Myocyte (in vitro differentiated cells): ENCODE measurements at regions not wholly inside any gene's neighbourhood (a gene's known extent, or its start where the extent isn't known, plus 50 kb on each side); places are given as distances from the start of the nearest gene placed in this dataset.

ENCODE experiments used
- DNase-seq: peaks from one replicate; pipeline ENCODE4 v3.0.0-alpha.2; 2012; ENCODE audit warnings: low read depth

DNA sequence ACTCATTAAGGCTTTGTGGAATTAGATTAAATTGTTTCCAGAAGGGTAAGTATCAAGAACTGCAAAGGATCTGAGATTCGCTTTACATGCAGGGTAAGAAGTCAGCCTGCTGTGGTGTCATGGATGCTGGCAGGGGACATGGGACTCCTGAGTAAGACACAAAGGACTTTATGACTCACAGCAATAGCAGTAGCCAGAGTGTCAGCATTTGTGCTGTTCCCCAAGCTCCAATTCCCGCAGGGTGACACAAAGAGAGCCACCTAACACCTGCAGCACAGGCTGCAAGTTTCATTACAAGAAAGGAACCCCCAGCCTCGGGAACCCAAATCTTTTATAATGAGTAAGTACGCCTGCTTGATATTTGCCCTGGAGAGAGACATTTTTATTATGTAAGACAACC, 298.1 kb upstream of the POU3F1 start:
- no peak for DNase-seq

DNA sequence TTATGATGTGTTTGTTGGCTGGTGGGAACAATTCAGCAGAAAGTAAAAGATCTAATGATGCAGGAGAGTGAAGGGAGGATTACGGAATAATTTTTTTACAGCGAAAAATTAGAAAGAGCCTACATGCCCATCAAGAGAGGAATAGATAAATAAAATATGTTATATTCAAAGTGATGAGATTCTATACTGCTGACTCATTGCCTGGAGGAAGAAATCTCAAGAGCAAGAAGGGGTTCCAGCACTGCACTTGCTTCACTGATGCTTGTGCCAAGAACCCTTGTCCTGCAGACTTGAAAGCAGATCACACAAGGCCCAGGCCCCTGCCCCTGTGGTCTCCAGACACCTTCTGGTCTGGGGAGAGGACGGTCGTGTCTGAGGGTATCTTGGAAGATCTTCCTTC, 295.1 kb upstream of the POU3F1 start:
- DNase-seq: no peak

DNA sequence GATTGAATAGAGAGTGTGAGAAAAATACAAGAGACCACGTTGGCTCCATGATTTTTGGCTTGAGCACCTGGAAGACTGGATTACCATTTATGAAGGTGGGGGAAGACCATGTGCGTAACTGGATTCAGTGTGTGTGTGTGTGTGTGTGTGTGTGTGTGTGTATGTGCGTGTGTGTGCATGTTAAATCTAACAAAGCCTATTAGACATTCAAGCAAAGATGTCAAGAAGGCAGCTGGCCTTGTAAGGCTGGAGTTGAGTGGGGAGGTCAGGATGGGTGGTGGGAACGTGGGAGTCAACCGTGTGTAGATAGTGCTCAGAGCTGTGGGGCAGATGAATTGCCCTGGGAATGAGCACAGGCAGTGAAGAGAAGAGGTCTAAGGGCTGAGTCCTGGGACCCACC, 293.8 kb upstream of the POU3F1 start:
- DNase-seq: no peak

DNA sequence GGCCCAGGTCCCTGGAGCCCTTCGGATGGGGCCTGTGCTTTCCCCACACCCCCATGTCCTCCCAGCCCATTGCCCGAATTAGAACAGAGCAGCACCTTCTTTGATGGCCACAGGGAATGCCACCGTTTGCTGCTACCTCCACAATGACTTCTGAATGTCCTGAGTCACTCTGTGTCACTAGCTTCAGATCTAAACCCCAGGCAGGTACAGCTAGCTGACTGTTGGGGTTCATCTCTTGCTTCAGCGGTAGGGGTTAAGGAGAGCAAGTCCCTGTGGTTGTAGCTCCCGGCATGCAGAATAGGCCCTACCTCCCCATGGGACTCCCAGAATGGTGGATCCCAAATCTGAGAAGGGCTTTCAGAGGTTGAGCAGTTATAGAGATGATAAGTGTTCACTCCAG, 291.1 kb upstream of the POU3F1 start:
- no peak for DNase-seq

DNA sequence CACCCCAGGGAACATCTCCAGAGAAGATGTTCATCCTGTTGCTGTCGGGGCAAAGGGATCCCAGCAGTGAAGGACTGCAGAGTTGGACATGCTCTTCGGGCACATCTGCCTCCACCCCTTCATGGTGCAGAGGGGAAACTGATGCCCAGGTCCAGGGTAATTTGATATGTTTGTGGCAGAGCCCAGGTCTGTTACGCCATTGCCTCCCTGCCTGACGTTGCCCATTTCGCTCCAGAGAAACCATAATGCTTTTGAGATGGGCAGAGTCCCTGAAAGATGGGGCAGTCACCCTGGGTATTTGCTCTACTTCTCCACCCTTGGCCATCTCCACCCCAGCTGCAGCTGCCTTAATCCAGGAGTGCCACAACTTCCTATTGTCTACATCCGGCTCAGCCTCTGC, 290.4 kb upstream of the POU3F1 start:
- no peak for DNase-seq

DNA sequence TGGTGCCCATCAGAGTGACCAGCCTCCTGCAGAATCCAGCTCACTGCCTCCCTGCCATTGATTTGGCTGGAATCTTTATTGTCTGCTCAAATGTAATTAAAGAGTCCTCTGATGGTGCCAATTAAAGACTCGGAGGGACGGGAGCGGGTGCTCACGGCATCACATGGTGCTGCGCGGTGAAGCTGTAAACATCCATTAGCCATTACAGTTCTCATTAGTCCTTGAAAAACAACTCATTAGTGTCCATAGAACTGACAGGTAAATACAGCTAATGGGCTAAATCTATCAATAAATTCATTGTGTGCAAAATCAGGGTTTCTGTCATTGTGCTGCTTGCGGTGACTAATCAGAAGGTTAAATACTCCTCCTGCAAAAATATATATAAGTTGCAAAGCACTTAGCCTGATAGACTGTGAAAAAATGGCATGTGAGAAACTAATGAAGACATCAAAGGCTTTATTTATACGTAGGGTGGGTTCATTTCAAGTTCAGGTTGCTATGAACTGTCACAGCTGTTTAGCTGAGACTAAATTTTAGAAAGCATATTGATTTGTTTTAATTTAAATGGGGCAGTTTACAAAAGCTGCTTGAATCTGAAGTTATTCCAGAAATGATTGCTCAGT, 289.8 kb upstream of the POU3F1 start:
- no peak for DNase-seq

DNA sequence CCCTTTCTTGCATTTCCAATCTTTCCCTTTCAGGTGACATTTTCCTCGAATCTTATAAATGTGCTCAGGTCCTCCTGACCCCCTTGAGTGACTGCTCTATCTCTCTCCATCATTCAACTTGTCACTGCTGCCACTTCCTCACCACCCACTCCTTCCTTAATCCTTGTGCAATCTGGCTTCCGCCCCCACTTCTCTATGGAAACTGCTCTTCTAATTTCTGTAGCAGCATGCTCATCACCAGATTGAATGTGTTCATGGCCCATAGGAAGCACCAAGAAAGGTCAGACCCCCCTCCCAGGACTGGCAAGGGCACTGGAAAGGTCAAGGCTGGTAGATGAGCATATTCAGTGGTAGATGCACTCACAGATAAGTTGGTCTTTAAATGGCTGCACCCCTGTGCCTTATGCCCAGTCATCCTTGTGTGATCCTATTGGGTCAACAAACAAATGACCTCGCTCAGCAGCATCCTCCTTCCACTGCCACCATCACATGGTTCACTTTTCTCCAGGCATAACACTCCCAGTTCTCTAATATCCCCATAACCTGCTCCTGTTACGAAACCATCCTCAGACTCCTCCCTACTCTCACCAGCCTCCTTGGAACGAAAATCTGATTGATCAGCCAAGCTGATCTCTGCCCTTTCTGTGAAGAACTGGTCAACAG, 288.5 kb upstream of the POU3F1 start:
- no peak for DNase-seq

DNA sequence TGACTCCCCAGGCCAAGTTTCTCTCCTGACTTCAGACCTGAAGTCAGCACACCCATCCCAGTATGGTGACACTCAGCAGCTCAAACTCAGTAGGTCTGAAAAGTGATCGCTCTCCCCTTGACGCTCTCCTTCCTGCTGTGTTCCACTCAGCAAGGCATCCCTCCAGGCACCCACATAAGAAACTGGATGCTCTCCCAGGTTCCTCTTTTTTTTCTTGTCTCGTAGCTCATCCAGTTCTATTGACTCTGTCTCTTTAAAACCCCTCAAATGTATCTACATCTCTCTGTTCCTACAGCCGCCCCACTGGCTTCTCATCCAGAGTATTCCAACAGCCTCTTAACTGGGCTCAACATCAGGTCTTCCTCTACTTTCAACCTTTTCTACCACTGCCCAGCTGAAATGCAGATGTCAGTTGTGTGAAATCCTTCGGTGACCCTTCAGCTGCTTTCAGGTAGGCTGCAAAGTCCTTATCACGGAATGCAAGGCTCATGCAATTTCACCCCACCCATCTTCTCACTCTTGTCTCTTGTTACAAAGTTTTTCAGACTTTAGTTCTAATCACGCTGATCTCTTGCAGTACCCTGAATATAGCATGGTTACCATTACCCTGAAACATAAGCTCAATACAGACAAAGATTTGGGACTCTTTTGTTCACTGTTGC, 286.2 kb upstream of the POU3F1 start:
- no peak for DNase-seq

DNA sequence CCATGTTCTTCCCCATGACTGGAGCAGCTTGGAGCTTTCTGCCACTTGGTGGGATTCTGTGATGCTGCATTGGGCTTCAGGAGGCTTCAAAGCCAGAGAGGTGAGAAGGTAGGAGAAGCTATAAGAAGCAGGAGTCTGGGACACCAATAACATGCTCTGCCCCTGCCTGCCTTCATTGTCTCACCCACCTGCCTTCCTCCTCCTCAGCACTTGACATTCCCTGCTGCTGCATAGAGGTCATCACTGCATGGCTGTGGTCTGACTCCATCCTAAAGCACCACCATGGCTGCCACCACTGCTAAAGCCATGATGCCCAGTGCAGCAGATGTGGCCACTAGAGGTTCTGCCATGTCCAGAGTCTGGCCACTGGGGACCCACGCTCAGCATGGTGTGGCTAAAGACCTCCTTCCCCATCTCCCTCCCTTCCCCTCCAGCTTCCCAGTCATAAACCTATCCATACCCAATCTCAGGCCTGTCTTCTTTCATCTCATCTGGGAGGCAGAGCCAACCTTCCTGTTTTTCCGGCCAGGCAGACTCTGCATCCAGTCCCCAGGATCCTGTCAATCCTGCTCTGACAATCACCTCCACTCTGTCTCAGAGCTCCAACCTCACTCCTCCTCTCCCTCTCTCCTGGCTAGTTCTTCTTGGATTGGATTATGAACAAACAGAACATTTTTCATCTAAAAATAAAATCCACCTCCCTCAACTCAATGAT, 285.1 kb upstream of the POU3F1 start:
- no peak for DNase-seq

DNA sequence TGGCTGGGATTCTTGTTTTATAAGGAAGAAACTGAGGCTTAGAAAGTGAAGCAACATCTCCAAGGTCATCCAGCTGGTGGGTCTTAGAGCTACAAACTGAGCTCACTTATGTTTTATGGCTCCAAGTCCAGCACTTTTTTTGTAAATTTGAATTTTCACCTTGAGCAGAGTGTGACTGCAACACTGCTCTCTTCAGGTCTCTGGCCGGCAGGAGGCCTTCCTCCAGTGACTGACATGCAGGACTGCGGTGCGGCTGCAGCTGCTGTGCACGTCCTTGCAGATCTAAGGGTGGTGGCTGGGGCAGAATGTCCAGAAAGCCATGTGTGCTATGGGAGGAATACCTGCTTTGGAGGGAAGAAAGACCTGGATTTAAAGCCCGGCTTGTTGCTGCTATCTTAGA, 284.2 kb upstream of the POU3F1 start:
- no peak for DNase-seq

DNA sequence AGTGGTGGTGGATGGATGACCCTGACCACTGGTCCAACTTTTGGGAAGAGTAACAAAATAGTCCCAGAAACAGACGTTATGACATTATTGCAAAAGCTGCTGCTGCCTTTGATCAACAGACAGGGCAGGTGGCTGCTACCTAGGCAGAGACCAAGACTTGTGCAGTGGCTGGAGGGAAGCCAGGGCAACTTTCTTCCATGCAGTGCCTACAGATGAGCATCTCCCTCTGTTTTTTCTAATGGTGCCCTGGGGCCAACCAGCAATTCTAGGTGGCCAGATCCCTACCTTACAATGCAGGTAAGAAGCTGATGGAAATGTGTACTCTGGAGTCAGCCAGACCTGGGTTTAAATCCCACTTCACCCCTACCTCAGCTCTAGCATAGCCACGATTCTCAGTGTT, 283.1 kb upstream of the POU3F1 start:
- DNase-seq: no peak

DNA sequence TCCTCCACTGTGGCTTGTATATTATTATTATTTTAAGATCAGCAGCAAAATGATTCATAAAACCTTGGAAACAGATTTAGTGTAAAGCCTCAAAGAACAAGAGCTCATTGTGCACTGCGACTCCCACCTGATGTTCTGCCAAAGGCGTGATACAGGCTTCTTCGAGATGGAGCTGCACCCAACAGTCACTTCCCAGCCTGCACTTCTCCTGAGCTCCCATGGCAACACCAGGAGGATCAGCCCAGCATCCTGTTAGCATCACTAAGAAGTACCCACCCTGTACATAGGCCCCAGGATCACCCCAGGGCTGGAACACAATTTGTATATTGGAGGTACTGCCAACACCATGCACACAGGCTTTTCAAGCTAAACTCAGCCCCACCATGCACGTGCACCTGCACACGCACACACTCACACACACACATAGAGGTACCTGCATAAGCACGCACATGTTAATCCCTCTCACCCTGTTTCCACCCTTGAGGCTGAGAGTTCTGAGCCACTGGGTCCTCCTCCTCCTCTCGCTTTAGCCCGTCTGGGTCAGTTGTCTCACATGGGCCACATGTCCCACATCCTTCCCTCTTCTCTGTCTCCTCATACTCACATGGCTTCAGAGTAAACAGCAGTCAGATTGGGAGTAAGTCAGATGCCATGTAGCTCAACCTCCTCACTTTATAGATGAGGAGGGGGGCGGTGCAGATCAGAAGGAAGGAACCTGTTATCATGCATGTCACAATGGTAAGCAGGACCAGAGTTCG, 281.9 kb upstream of the POU3F1 start:
- no peak for DNase-seq

DNA sequence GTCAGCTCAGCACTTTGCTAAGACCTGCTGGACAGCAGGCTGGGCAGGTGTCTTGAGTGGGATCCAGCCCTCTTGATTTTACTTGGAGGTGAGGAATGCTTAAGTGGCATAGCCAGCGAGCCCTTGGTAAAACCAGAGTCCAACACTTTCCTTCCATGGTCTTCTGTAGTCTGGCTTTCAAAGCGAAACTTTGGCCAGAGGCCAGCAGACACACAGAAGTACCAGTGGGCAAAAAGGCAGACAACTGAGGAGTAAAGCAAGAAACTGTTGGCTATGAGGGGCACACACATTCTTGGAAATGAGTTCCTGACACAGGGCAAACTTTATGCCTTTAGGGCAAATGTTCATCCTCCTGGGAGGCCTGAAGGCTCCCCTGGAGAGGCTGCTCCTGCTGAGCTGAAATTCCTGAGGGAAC, 281.0 kb upstream of the POU3F1 start:
- peak; percentile 7 for DNase-seq

DNA sequence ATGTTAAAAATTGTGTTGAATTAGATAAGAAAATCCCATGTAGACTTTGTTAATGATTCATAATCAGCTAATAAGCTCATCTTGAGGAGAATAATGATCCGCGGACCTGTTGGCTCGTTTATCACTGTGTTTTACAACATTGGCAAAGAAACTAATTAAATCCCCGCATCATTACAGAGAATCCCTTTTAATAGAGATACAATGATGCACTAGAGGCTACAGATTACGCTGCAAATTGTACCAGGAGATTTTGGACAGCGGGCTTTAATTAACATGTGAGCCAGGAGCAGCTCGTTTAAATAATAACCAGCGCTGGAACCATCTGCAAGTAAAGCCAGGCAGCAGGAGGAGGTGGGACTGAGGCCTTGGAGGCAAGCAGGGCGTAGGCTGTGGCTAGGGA, 280.3 kb upstream of the POU3F1 start:
- DNase-seq: no peak

DNA sequence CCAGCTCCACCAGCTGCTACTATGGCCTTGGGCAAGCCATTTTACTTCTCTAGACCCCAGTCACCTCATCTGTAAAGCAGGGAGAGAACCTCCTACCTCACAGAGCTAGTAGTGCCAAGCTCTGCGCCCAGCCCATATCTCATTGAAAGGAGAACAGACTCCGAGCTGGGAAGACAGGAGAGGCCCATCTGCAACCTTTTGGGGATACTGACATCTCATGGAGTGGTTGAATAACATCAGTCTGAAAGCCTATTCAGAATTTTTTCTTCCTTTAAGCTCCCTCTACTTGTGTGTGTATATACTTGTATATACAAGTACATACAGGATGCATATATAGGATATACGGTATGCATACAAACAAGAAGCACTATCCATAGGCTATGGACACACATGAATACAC, 279.5 kb upstream of the POU3F1 start:
- DNase-seq: no peak

DNA sequence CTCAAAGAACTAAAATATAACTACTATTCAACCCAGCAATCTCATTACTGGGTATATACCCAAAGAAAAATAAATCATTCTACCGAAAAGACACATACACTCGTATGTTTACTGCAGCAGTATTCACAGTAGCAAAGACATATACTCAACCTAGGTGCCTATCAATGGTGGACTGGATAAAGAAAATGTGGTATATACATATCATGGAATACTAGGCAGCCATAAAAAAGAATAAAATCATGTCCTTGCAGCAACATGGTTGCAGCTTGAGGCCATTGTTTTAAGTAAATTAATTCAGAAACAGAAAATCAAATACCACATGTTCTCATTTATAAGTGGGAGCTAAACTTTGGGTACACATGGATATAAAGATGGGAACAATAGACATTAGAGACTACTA, 266.2 kb upstream of the POU3F1 start:
- DNase-seq: no peak

DNA sequence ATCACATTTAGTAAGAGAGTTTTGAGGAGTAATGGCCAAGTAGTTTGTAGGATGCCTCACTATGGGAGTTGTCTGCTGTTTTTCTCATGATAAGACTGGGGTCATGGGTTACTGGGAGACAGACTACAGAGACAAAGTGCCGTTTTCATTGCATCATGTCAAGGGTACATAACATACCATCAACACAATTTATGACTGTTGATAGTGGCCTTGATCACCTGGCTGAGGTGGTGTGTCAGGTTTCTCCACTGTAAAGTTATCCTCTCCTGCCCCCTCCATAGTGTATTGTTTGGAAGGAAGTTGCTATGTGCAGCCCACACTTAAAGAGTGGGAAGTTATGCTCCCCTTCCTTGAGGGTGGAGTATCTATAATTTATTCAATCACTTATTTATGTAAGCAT, 263.5 kb upstream of the POU3F1 start:
- DNase-seq: no peak

DNA sequence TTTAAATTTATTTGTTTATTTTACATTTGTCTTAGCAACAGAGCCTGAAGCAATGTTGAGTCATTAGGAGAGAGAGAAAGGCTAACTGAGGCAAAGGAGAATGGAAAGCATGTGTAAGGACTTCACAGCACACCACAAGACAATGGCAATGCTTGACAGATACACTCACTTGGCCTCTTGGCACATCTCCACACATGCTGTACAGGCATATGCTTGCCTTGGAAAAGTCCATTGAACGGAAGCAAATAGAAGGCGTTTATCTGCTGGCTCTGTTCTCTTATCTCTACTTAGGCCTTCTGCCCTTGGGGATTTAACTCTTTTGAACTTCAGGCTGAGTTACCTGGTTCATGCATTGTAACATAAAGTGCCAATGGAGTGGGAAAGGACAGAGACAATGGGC, 262.2 kb upstream of the POU3F1 start:
- no peak for DNase-seq

DNA sequence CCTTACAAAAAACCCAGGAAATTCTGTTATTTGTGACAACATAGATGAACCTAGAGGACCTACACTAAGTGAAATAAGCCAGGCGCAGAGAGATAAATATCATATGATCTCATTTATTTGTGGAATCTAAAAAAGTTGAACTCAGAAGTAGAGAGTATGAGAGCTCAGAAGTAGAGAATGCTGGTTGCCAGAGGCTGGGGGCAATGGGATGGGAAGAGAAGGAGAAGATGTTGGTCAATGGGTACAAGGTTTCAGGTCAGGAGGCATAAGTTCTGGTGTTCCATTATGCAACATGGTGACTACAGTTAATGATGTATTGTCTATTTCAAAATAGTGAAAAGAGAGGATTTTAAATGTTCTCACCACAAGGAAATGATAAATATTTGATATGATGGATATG, 259.1 kb upstream of the POU3F1 start:
- DNase-seq: no peak

DNA sequence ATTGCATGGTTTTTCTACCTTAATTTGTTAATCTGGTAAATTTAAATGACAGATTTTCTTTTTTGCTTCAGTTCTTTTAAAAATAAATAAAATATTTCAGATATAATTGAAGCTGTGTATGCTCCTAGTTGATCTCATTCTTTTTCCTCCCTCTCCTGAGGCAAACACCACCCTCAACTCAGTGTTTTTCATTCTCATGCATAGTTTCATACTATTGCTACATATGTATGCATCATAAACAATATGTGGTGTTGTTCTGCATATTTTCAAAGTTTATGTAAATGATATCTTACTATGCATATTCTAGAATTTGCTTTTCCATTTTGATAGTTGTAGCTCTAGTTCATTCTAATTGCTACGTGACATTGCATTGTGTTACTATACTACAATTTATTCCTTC, 257.2 kb upstream of the POU3F1 start:
- no peak for DNase-seq

DNA sequence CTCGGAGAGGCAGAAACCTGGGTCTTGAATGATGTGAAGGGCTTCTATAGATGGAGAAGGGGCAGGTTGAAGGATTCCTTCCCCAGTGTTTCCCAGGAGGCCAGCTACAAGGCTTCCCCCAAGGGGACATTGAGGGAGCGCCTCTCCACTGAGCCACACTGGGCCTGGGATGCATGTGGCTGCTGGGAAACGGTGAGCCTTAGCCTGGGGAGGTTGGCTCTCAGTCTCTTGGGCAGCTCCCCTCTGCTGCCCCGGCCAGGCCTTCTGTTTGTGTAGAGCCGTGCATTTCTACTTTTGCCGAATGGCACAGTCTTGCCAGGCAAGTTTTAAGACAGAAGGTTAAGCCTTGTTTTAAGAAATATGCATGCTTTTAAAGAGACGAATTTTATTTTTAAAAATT, 254.4 kb upstream of the POU3F1 start:
- no peak for DNase-seq

DNA sequence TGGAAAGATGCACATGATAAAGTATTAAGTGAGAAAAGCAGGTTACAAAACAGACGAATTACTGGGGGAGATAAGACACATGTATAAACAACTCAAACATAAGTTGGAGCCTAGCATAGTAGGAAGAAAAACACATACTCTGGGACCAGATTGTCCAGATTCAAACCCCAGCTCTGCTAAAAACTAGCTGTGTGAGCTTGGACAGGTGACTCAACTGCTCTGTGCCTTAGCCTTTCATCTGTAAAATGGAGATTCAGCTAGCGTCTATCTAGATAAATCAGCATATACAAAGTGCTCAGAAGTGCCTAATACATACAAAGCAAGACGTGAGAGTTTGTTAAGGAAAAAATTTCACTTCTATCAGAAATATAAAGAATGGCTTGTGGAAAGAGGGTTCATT, 254.0 kb upstream of the POU3F1 start:
- no peak for DNase-seq
